NCI-H2081 treated with DMSO at 0.1 percent for 48 hours (cell line): ENCODE measurements at regions not wholly inside any gene's neighbourhood (a gene's known extent, or its start where the extent isn't known, plus 50 kb on each side); places are given as distances from the start of the nearest gene placed in this dataset.
A peak's percentile ranks its signal among the peaks of the same experiment; 100 is the strongest.
"Not testable (repeated sequence)": the region's sequence is repeated elsewhere in the genome, so short reads cannot be mapped to it uniquely, and the experiment has no call there.

Experiments
- DNase-seq: peaks from one replicate; lab custom pipeline; 2025; lab: John Stamatoyannopoulos, UW

GRCh38 chr4:66157594-66157993 lies 487.3 kb upstream of the EPHA5 start:
- DNase-seq = no peak

- DNase-seq = no peak
Observed at GRCh38 chr4:66130042-66130441, 459.8 kb upstream of the EPHA5 start.

GRCh38 chr4:66123831-66124413 lies 453.6 kb upstream of the EPHA5 start:
- DNase-seq = no peak

- no peak for DNase-seq
Observed at GRCh38 chr4:66123190-66123589, 452.9 kb upstream of the EPHA5 start.

- not testable (repeated sequence) for DNase-seq
Observed at GRCh38 chr4:66115231-66115630, 444.9 kb upstream of the EPHA5 start.

GRCh38 chr4:66108898-66109297 lies 438.6 kb upstream of the EPHA5 start:
- DNase-seq = no peak

GRCh38 chr4:66097218-66097617 lies 426.9 kb upstream of the EPHA5 start:
- DNase-seq = peak; percentile 85

- no peak for DNase-seq
Observed at GRCh38 chr4:66095065-66095464, 424.8 kb upstream of the EPHA5 start.

- DNase-seq = no peak
Observed at GRCh38 chr4:66094070-66094469, 423.8 kb upstream of the EPHA5 start.

- DNase-seq = no peak
Observed at GRCh38 chr4:66091786-66092185, 421.5 kb upstream of the EPHA5 start.

- DNase-seq = peak; percentile 13
Observed at GRCh38 chr4:66073961-66074360, 403.7 kb upstream of the EPHA5 start.

- DNase-seq = no peak
Observed at GRCh38 chr4:66071911-66072310, 401.6 kb upstream of the EPHA5 start.

GRCh38 chr4:66062921-66063320 lies 392.6 kb upstream of the EPHA5 start:
- no peak for DNase-seq

GRCh38 chr4:66062044-66062443 lies 391.8 kb upstream of the EPHA5 start:
- DNase-seq = no peak

- DNase-seq = no peak
Observed at GRCh38 chr4:66059556-66059955, 389.3 kb upstream of the EPHA5 start.

- no peak for DNase-seq
Observed at GRCh38 chr4:66059136-66059535, 388.8 kb upstream of the EPHA5 start.

GRCh38 chr4:66055999-66056398 lies 385.7 kb upstream of the EPHA5 start:
- DNase-seq = no peak

GRCh38 chr4:66052426-66052825 lies 382.1 kb upstream of the EPHA5 start:
- DNase-seq = no peak

GRCh38 chr4:66048861-66049260 lies 378.6 kb upstream of the EPHA5 start:
- DNase-seq = no peak

- no peak for DNase-seq
Observed at GRCh38 chr4:66045913-66046312, 375.6 kb upstream of the EPHA5 start.

- no peak for DNase-seq
Observed at GRCh38 chr4:66035701-66036100, 365.4 kb upstream of the EPHA5 start.

GRCh38 chr4:66034671-66035070 lies 364.4 kb upstream of the EPHA5 start:
- DNase-seq = peak; percentile 59

GRCh38 chr4:66034262-66034661 lies 364.0 kb upstream of the EPHA5 start:
- peak; percentile 65 for DNase-seq

GRCh38 chr4:66032571-66032970 lies 362.3 kb upstream of the EPHA5 start:
- no peak for DNase-seq

- DNase-seq = no peak
Observed at GRCh38 chr4:66028668-66029067, 358.4 kb upstream of the EPHA5 start.
